Breast epithelium (tissue), 3 donors: ENCODE measurements at regions not wholly inside any gene's neighbourhood (a gene's known extent, or its start where the extent isn't known, plus 50 kb on each side); places are given as distances from the start of the nearest gene placed in this dataset.

Experiments
- CTCF ChIP-seq, 3 donors: fragments of 450-650 bp; IDR thresholded peaks; one replicate each; pipeline ENCODE4 v1.5.1; 2016 to 2017; ENCODE audit warnings: antibody characterized with exemption in 3 of 3, mild to moderate bottlenecking in 3 of 3, moderate library complexity in 3 of 3
- POLR2A ChIP-seq: fragments of 450-650 bp; IDR thresholded peaks from one replicate; pipeline ENCODE4 v1.6.1; 2016; ENCODE audit warnings: antibody characterized with exemption, mild to moderate bottlenecking, moderate library complexity

GRCh38 chr9:31314241-31314640 lies 1070.2 kb upstream of the ACO1 start:
- no peak for TF ChIP-seq POLR2A
- no peak for TF ChIP-seq CTCF (IDR thresholded peaks at IDR 0.05)
